ENCODE measurements at regions not wholly inside any gene's neighbourhood (a gene's known extent, or its start where the extent isn't known, plus 50 kb on each side); places are given as distances from the start of the nearest gene placed in this dataset.

- no peak overlapping the region for H3K4me3 Mint-ChIP-seq
- peak overlapping the region; percentile 39 for H3K27ac Mint-ChIP-seq
- no peaks in the 10 kb centered on the region for H3K9me3 Mint-ChIP-seq
- H3K36me3 Mint-ChIP-seq (ENCODE audit: low read depth) = no peaks in the 10 kb centered on the region
- intact Hi-C loops (cut with micrococcal nuclease) = loop anchor here (2.0 to 5.0 kb wide), 2 partner anchors 353 to 605 kb away; partner anchors contain the start of genes ARID4B and GGPS1
- H3K4me1 Mint-ChIP-seq (ENCODE audit: low read depth) = peaks cover 58% of the 10 kb centered on the region
- CTCF ChIA-PET = no interaction called here
- H3K27me3 Mint-ChIP-seq (ENCODE audit: low read depth) = no peaks in the 10 kb centered on the region
- no peak for DNase-seq
Observed at GRCh38 chr1:234722270-234722704, 112.3 kb upstream of the IRF2BP2 start.

DNA sequence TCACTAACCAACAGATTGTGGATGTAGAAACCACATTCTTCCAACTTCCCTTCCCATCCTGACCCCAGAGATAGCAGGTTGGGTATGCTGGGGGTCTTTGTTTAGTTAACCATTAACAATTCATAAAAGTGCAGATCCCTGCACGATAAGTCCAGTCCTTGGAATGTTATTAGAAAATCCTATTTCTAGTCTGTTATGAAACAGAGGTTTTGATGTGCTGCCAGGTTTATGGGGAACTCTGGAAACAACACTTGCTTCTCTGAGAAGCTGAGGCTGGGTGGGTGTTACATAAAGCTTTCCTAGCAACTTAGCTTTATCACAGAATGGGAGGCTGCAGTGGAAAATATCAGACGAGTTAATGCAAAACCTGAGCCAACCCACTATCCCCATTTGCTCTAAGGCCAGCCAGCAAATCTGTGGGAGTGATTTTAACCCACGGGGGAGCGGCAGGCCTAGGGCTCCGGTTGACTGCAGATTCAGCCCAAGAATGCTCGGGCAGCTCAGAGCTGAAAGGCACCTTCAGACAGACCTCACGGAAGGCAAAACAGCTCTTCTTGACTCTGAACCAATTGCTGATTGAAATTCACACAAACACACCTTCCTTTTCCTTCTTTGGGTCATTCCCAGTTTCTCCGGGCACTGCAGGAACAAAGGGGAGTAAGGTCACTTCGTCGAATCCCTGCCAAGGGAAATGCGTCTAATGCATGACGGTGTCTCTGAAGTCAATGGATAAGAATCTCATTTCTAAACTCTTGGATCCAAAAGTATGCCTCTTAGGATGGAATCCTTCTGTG lies 111.7 kb upstream of the IRF2BP2 start:
- CTCF ChIA-PET = no interaction called here
- no peak for DNase-seq
- H3K27me3 Mint-ChIP-seq (ENCODE audit: low read depth) = no peaks in the 10 kb centered on the region
- no peak overlapping the region for H3K4me3 Mint-ChIP-seq
- no peaks in the 10 kb centered on the region for H3K36me3 Mint-ChIP-seq (ENCODE audit: low read depth)
- intact Hi-C loops (cut with micrococcal nuclease) = loop anchor here (2.0 to 5.0 kb wide), 2 partner anchors 353 to 606 kb away; partner anchors contain the start of genes ARID4B and GGPS1
- H3K4me1 Mint-ChIP-seq (ENCODE audit: low read depth) = peaks cover 54% of the 10 kb centered on the region
- H3K27ac Mint-ChIP-seq = peak overlapping the region; percentile 39
- no peaks in the 10 kb centered on the region for H3K9me3 Mint-ChIP-seq

GRCh38 chr1:234720709-234721441 lies 110.9 kb upstream of the IRF2BP2 start:
- DNase-seq = no peak
- CTCF ChIA-PET = interaction anchor here (1.1 kb wide), 1 partner anchor 118 kb away, joined by 3 read pairs; no protein-coding TSS in a partner anchor
- peaks cover 47% of the 10 kb centered on the region for H3K4me1 Mint-ChIP-seq (ENCODE audit: low read depth)
- no peaks in the 10 kb centered on the region for H3K36me3 Mint-ChIP-seq (ENCODE audit: low read depth)
- no peaks in the 10 kb centered on the region for H3K27me3 Mint-ChIP-seq (ENCODE audit: low read depth)
- no peak overlapping the region for H3K27ac Mint-ChIP-seq
- H3K9me3 Mint-ChIP-seq = no peaks in the 10 kb centered on the region
- intact Hi-C loops (cut with micrococcal nuclease) = loop anchor here (5.0 kb wide), 1 partner anchor 606 kb away; the partner anchor contains the start of genes ARID4B and GGPS1
- H3K4me3 Mint-ChIP-seq = no peak overlapping the region

DNA sequence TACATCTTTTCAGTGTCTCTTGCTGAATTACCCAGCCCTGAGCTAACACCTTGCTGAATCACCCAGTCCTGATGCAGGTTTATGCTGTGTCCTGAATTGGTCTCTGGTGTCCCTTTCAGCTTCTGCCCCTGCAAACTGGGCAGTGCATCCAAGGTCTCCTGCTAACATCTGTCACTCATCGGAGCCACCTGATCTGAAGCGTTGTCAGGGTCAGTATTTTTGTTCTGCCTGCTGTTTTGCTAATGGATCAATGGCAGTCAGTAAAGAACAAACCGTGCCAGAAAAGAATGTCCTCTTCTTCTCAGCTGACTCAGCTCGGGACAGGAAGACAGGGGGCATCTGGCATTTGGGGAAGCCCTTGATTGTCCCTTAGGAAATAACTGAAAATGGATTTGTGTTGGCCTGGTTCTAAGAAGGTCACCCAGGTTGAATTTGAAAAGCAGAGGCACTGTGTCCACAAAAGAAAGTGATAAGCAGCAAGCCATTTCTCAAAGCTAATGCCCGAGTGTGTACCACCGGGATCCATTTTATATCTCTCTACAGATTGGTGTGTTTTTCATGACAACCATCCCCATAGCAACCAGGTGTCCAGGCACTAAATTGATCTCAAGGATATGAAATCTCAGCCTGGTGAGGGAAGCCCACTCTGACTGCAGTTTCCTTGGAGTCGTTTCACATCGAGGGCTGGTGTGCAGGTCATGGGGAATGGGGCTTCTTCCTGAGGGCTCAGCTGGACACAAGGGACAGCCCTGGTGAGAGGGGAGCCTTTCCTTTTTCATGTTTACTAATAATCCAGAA lies 109.7 kb upstream of the IRF2BP2 start:
- intact Hi-C loops (cut with micrococcal nuclease) = loop anchor here (5.0 kb wide), 1 partner anchor 608 kb away; the partner anchor contains the start of genes ARID4B and GGPS1
- Mint-ChIP-seq H3K9me3 (no peaks in the 10 kb centered on the region), H3K36me3 (ENCODE audit: low read depth) (no peaks in the 10 kb centered on the region), H3K4me1 (ENCODE audit: low read depth) (peaks cover 35% of the 10 kb centered on the region), H3K27ac (no peak overlapping the region), H3K27me3 (ENCODE audit: low read depth) (no peaks in the 10 kb centered on the region), H3K4me3 (no peak overlapping the region)
- no peak for DNase-seq
- CTCF ChIA-PET = interaction anchor here (0.6 to 1.1 kb wide), 2 partner anchors 12 to 120 kb away, joined by 3 read pairs; no protein-coding TSS in a partner anchor

DNA sequence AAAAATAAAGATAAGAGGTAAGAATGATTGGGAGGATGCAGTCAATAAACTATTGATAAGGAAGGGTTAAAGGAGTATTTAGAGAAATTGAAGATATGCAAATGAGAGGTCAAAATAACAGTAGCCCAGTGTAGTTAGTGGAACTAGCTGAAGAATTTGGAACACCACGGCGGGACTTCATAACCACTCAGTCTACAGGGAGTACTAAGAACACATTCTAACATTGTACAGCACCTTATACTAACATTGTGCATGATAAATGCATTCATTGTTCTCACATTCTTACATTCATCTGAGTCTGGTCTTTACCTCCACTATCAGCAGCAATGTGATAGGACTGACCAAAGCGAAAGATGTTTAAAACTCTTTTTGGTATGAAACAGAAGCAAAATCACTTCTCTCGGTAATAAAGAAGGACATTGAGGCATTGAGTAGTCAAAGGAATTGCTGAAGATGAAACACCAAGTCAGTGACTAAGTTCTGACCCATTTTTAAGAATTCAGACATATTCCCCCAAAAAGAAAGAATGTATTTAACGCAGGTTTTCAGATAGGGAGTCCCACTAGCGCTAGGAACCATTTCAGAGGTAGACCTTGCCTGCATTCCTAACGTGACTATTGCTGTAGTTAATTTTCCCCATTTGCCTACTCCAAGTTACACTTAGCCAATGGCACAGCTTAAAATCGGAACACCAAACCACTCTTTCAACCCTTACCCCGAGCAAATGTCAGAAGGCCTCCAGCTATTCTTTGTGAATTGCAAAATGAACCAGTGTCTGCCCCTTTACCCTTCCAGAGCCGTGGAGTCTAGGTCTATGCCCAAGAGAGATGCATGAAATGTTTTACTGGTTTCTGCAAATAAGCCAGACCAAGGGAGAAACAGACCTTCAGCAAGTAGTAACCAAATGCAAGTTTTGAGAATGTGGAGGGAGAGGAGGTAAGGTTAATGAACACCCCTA lies 108.8 kb upstream of the IRF2BP2 start:
- CTCF ChIA-PET = interaction anchor here (0.6 to 1.0 kb wide), 2 partner anchors 12 to 219 kb away, joined by 3 read pairs; no protein-coding TSS in a partner anchor
- intact Hi-C loops (cut with micrococcal nuclease) = no loop called here
- no peaks in the 10 kb centered on the region for H3K27me3 Mint-ChIP-seq (ENCODE audit: low read depth)
- peaks cover 29% of the 10 kb centered on the region for H3K4me1 Mint-ChIP-seq (ENCODE audit: low read depth)
- H3K27ac Mint-ChIP-seq = no peak overlapping the region
- H3K36me3 Mint-ChIP-seq (ENCODE audit: low read depth) = no peaks in the 10 kb centered on the region
- no peak for DNase-seq
- H3K4me3 Mint-ChIP-seq = no peak overlapping the region
- no peaks in the 10 kb centered on the region for H3K9me3 Mint-ChIP-seq

- CTCF ChIA-PET = no interaction called here
- H3K4me1 Mint-ChIP-seq (ENCODE audit: low read depth) = peaks cover 12% of the 10 kb centered on the region
- DNase-seq = no peak
- no peaks in the 10 kb centered on the region for H3K36me3 Mint-ChIP-seq (ENCODE audit: low read depth)
- H3K27me3 Mint-ChIP-seq (ENCODE audit: low read depth) = no peaks in the 10 kb centered on the region
- no peak overlapping the region for H3K27ac Mint-ChIP-seq
- no peak overlapping the region for H3K4me3 Mint-ChIP-seq
- no peaks in the 10 kb centered on the region for H3K9me3 Mint-ChIP-seq
- intact Hi-C loops (cut with micrococcal nuclease) = no loop called here
Observed at GRCh38 chr1:234716908-234717375, 107.0 kb upstream of the IRF2BP2 start.

DNA sequence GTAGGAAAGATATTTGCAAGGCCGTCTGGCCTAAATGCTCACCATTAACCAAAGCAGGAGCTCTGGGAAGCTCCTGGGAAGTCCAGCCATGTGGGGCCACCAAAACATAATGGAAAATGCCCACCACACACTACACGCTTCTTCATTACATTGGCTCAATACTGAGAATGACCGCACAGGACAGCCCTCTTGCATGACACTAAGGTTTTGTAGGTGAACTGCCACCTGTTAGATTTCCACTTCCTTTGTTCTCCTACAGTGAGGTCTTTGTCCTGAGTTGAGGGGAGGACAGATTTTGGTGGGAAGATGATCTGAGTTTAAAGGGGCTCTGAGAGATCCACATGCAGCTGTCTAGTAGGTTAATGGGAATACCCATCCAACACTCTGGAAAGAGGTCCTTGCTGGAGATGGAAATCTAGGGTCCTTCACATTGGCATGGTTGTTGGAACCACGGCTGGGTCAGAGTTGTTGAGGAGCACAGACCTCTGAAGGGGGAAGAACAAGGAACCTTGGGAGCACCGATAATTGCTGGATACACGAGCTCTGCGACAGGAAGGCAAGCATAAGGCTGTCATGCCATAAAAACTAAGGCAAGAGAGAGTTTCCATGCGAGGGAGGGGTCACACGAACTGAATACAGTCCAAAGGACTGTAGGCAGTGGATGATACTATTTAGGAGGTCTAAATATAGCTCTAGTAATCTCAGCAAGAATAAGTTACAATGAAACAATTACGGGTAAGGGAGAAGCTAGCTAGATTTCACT lies 105.5 kb upstream of the IRF2BP2 start:
- H3K4me1 Mint-ChIP-seq (ENCODE audit: low read depth) = peaks cover 3% of the 10 kb centered on the region

DNA sequence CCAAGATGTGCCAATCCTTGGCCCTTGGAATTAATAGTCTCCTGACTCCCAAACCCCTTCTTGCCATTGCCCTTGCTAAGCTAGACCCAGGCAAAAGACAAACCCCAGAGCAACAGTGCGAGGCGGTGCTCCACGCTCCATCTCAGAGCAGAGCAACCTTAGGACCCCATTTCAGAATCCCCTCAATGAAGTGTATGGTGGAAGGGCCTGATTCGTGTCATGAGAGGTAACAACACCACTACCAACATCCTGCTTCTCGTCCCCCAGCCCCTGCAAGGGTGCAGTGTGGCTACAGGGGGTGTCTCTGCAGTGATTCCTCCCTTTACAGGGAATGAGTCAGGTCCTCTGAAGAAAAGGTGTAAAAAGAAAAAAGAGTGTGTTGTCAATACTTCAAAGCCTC lies 103.9 kb upstream of the IRF2BP2 start:
- no peaks in the 10 kb centered on the region for H3K9me3 Mint-ChIP-seq
- H3K27ac Mint-ChIP-seq = no peak overlapping the region
- H3K36me3 Mint-ChIP-seq (ENCODE audit: low read depth) = no peaks in the 10 kb centered on the region
- peaks cover 3% of the 10 kb centered on the region for H3K4me1 Mint-ChIP-seq (ENCODE audit: low read depth)
- H3K4me3 Mint-ChIP-seq = no peak overlapping the region
- no peak for DNase-seq
- H3K27me3 Mint-ChIP-seq (ENCODE audit: low read depth) = no peaks in the 10 kb centered on the region
- CTCF ChIA-PET = no interaction called here
- intact Hi-C loops (cut with micrococcal nuclease) = no loop called here

More for the DNA sequence above, 105.5 kb upstream of the IRF2BP2 start:
- CTCF ChIA-PET = interaction anchor here (0.7 to 1.4 kb wide), 4 partner anchors 13 to 274 kb away, joined by 3 to 5 read pairs (median 4); no protein-coding TSS in a partner anchor
- no peaks in the 10 kb centered on the region for H3K9me3 Mint-ChIP-seq
- H3K27ac Mint-ChIP-seq = no peak overlapping the region
- no peak overlapping the region for H3K4me3 Mint-ChIP-seq
- H3K36me3 Mint-ChIP-seq (ENCODE audit: low read depth) = no peaks in the 10 kb centered on the region
- DNase-seq = no peak
- intact Hi-C loops (cut with micrococcal nuclease) = no loop called here
- H3K27me3 Mint-ChIP-seq (ENCODE audit: low read depth) = no peaks in the 10 kb centered on the region

GRCh38 chr1:234713440-234713839 lies 103.5 kb upstream of the IRF2BP2 start:
- no peaks in the 10 kb centered on the region for H3K27me3 Mint-ChIP-seq (ENCODE audit: low read depth)
- H3K9me3 Mint-ChIP-seq = no peaks in the 10 kb centered on the region
- no peak overlapping the region for H3K27ac Mint-ChIP-seq
- H3K36me3 Mint-ChIP-seq (ENCODE audit: low read depth) = no peaks in the 10 kb centered on the region
- intact Hi-C loops (cut with micrococcal nuclease) = no loop called here
- DNase-seq = no peak
- peaks cover 3% of the 10 kb centered on the region for H3K4me1 Mint-ChIP-seq (ENCODE audit: low read depth)
- H3K4me3 Mint-ChIP-seq = no peak overlapping the region
- CTCF ChIA-PET = no interaction called here

GRCh38 chr1:234712891-234713305 lies 102.9 kb upstream of the IRF2BP2 start:
- CTCF ChIA-PET = no interaction called here
- DNase-seq = no peak
- Mint-ChIP-seq H3K9me3 (no peaks in the 10 kb centered on the region), H3K27ac (no peak overlapping the region), H3K4me3 (no peak overlapping the region), H3K27me3 (ENCODE audit: low read depth) (no peaks in the 10 kb centered on the region), H3K36me3 (ENCODE audit: low read depth) (no peaks in the 10 kb centered on the region), H3K4me1 (ENCODE audit: low read depth) (peaks cover 3% of the 10 kb centered on the region)
- intact Hi-C loops (cut with micrococcal nuclease) = no loop called here

All from activated naive CD4-positive, alpha-beta T cell treated with anti-CD3 and anti-CD28 coated beads for 36 hours (primary cell).